Stimulated activated CD4-positive, alpha-beta T cell treated with anti-CD3 and anti-CD28 coated beads, Interleukin-1b, Interleukin-23, amount 100 ng/mL, for 48 hours (primary cell): ENCODE measurements at regions not wholly inside any gene's neighbourhood (a gene's known extent, or its start where the extent isn't known, plus 50 kb on each side); places are given as distances from the start of the nearest gene placed in this dataset.

Experiments
- DNase-seq: peaks from one replicate; pipeline ENCODE4 v3.0.0-alpha.2; 2020

DNA sequence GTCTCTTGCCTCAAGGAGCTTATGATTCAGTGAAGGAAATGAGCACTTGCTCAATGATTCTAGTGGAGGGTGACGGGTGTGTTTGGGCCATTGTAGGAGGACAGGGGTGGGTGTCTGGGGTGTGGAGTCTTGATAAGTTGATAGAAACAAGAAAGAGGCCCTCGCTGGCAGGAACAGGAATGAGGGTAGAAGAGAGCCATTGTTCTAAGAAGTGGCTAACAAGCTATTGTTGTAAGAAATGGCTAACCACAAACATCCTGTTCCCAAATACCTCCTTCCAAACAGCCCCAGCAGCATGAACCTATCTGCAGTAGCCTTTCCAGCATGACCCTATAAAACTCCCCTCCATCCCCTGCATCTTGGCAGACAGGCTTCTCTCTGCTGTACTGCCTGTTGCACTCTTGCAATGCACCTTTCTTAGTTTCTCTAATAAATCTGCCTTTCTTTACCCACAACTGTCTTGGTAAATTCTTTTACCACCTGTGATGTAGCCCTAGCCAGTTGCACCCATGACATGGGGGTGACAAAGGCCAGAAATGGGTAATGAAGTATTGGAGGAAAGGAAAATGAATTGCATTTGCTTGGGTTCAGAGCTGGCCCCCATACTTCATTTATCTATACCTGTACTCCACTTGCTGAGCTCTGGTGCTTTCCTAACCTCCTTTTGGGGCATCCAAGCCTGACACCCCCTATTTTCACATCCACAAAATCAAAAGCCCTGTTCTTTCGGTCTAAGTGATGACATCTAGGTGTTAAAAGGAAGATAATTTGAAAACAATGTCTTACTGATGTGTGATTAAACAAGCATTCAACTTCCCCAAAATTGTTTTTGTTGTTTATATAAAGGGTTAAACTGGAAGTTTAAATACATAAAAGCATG is 389.1 kb downstream of the GRIN2B start:
- DNase-seq, result no peak

DNA sequence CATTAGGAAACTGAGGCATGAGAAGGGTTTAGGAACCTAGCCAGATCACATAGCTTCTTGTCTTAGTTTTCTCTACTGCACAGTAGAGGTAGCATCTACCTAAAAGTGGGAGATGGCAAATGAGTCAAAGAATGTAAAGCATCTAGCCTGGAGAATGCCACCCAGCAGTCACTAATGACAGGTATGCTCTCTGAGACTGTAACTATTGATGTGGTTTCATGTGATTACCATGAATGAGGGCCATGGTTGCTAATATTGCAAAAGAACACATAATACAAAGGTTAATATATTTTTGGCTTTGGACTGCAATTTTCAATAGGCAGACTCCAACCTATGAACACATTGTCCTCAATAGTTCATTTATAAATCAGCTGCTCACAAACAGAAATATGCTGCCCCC is 389.9 kb downstream of the GRIN2B start:
- no peak for DNase-seq

DNA sequence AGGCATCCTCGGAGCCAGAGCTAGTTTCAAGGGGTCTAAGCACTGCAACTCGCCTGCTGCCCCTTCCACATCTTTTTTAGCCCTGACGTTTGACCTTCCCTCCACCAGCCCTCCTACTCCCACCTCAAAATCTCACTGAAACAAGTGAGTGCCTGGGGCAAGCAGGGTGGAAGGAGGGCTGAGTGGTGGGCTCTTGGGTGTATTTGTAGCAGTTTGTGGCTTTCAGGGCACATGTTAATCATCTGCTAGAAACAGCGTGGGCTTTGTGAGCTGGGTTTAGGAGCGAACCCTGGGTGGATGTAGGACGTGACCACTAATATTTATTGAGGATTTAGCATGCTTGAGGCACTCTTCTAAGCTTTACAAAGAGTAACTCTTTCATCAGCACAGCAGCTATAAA is 390.3 kb downstream of the GRIN2B start:
- no peak for DNase-seq

DNA sequence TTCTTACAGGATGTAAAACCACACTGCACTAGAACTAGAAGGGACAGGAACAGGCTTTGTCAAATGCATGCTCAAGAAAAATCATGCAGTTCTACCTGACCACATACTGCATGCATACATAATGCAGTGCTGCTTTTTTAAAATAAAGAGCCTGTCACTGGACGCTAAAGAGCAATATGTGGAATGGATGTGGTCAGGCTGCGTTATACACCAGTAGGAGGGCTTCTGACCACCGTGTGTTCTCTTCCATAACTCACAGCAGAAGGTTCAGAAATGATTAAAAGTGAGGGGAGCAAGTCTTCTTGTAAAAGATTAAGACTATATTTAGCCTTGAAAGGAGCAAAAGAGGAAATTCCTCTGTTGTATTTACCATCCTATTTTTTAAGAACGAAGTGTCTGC is 392.0 kb downstream of the EMP1 start:
- no peak for DNase-seq

DNA sequence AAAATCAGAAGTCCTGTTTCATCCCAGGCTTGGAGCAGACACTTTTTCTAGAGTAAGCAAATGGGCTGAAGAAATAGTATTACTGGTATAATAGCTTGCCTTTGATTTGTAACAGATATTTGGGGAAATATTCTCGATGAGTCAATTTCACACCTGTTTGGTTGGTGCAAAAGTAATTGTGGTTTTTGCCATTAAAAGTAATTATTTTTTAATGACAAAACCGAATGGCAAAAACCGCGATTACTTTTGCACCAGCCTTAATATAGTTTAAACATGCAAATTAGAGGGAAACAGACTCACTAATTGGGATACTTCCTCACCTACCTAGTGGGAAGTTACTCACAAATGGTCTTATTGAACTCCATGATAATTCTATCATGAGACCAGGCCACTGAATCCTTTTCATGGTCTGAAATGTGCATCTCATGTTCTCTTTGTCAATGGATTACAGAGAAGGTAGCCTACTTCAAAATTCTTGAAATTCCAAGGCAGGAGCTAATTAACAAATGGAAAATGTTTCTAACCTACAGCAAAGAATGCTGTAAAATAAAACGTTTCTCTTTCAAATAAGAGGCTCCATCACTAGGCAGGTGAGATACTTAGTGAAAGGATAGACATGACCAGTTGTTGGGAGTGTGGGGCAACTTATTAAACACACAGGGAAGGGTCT is 391.3 kb downstream of the EMP1 start:
- no peak for DNase-seq

DNA sequence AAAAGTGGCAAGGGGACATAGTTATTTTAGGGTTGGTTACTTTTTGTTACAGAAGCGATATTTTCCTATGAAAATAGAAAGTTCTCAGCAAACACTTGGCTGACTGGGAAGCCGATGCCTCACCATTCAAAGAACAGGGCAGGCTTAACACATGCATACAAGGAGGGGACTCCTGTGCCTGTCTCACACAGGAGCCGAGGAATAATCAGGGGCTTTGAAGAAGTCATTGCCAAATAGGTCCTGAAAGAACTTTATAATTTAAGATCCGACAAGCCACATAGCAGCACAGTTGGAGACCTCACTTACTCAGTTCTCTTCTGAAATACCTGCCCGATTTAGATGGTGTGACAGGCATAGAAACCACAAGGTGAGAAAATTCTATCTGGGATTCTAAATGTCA is 389.8 kb downstream of the EMP1 start:
- DNase-seq, result no peak

GRCh38 chr12:13584541-13584940 is 388.0 kb downstream of the EMP1 start:
- DNase-seq, result no peak

- DNase-seq, result no peak
These were observed 387.1 kb downstream of the EMP1 start for GRCh38 chr12:13583630-13584029.

- DNase-seq, result no peak
These were observed 385.9 kb downstream of the EMP1 start for GRCh38 chr12:13582421-13582820.

- DNase-seq, result no peak
These were observed 384.5 kb downstream of the EMP1 start for GRCh38 chr12:13581031-13581430.

DNA sequence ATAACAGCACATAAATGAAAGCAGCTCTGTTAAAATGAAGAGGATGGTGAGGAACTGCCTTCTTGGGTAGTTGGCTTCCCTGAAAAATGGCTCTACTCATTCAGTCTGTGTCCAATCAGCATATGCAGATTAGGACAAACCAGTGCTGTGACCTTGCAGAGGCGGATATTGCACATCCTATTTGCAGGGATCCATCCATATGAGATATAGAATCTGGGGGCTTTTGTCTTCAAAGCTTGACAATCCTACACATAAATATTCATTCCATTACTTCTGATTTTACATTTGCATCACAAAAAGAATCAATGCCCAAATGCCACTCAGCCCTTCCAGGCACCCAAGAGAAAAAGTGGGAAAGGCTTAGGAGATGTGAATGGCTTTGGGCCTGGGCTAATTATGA is 383.7 kb downstream of the EMP1 start:
- no peak for DNase-seq

DNA sequence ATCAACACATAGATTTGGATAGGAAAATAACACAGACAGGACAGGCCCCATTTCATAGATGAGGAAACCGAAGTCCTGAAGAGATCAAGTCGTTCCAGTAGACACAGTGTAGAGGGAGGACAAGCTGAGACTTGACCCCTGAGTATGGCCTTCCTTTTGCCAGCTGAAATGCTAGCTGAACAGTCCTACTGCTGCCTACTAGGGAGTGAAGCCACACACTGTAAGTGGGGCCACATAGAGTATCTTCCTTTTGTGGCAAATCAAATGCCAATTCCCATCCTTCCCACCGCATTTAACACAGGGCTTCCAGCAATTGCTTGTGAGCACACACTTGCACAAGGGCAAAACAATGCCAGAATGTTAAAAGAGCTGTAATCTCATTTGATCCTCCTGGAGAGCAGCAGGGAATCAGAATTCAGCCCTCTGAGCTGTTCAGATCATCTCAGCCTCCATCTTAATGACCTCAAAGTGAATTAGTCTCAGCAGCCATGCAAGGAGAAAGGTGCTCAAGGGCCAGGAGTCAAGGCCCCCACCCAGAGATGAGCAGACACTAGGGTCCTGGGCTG is 380.5 kb downstream of the EMP1 start:
- no peak for DNase-seq

GRCh38 chr12:13573698-13574321 is 377.3 kb downstream of the EMP1 start:
- DNase-seq, result no peak

GRCh38 chr12:13571035-13571434 is 374.5 kb downstream of the EMP1 start:
- DNase-seq, result no peak

GRCh38 chr12:13570005-13570694 is 373.6 kb downstream of the EMP1 start:
- DNase-seq, result no peak

GRCh38 chr12:13566292-13566691 is 369.8 kb downstream of the EMP1 start:
- no peak for DNase-seq

- DNase-seq, result no peak
These were observed 367.8 kb downstream of the EMP1 start for GRCh38 chr12:13564266-13564810.

DNA sequence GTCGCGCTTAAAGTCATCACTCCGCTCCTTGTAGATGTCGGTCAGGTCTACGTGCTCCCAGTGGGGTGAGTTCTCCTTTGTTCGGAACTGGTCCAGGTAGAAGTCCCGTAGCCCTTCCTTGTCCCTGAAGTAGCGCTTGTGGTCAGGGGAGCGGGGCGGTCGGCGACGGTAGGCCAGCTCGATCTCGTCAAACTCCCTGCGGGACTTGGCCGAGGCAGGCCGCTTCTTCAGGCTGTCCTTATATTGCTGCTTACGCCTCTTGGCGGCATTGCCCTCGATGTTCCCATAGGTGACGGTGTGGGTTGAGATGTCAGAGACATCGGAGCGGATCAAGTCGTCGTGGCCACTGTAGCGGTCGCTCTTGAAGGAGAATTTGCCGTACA is 367.2 kb downstream of the EMP1 start:
- DNase-seq, result no peak

DNA sequence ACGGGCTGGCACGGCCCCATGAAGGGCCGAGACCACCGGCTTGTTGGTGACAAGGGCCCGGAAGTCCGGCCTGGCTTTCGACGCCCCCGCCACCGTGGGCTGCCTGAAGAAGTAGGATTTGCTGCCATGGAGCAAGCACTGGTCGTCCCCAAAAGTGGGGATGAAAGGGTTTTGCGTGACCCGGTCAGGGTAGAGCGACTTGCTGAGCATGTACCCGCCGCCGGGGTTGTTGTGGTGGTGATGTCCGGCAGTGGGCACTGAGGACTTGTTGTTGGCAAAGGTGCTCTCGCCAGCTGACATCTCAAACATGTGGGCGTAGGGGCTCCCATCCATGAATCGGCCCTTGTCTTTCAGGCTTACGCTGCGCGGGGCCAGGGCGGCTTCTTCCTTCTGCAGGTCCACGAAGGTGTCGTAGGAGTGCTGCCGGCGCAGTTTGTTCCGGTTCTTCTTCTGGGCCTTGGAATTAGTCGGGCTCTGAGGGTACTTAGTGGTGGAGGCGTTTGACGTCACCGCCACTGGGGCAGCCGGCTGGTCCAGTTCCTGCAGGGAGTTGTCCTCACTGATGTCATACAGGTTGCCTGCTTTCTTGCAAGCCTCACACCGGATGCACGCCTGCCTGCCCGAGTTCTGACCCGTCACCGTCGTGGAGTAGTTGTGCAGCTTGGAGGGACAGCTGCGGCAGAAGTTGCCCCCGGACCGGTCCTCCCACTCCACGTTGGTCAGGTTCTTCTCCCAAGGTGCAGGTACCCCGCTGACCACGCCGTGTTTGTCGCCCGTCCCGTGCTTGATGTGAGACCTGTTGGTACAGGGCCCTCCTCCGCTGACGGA is 366.6 kb downstream of the EMP1 start:
- no peak for DNase-seq

DNA sequence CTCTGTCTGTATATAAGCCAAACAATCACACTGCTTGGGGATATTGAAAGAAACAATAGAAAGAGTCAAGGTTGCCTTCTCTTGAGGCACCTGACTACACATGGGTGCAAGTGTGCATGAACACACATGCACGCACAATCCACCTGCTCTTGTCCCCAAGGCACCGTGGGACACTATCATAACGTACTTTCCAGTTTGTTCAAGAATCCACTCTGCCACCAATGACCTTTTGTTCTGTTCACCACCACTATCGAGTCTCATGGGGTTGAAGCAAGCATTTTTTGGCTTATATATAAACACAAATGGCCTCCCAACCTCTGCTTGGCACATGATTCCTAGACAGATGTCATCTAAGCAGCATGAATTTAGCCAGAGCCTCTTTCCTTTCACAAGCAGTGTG is 365.4 kb downstream of the EMP1 start:
- DNase-seq, result no peak

- no peak for DNase-seq
These were observed 362.9 kb downstream of the EMP1 start for GRCh38 chr12:13559318-13559978.
